ENCODE measurements at regions not wholly inside any gene's neighbourhood (a gene's known extent, or its start where the extent isn't known, plus 50 kb on each side); places are given as distances from the start of the nearest gene placed in this dataset.
"Not testable (repeated sequence)": the region's sequence is repeated elsewhere in the genome, so short reads cannot be mapped to it uniquely, and the experiment has no call there.

DNA sequence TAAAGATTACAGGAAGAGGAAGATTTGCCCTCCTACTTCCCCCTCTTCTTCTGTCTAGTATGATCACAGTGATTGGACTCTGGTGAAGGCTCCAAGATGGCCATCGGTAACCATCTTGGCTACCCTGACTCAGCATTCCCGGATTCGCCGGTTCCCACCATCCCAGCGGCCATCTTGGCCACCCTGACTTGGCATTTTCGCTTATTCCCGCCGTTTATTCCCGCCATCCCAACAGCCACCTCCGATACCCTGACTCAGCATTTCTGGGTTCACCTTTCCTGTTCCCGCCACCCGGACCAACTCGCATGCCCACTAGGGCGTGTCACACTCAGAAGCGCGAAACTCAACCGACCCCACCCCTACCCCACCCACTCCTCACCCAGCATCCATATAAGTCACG is 95.4 kb upstream of the GRIN2A start:
- no peak overlapping the region for H3K27ac Mint-ChIP-seq
- ChIA-PET POLR2A (no interaction called here), CTCF (no interaction called here)
- peaks cover 10% of the 10 kb centered on the region for H3K9me3 Mint-ChIP-seq
- ATAC-seq (no peak), DNase-seq (no peak)
- H3K36me3 Mint-ChIP-seq (ENCODE audit: low read depth), result no peaks in the 10 kb centered on the region
- peaks cover 12% of the 10 kb centered on the region for H3K4me1 Mint-ChIP-seq (ENCODE audit: low read depth)
- H3K4me3 Mint-ChIP-seq, result no peak overlapping the region
- TF ChIP-seq, protein P1, sequence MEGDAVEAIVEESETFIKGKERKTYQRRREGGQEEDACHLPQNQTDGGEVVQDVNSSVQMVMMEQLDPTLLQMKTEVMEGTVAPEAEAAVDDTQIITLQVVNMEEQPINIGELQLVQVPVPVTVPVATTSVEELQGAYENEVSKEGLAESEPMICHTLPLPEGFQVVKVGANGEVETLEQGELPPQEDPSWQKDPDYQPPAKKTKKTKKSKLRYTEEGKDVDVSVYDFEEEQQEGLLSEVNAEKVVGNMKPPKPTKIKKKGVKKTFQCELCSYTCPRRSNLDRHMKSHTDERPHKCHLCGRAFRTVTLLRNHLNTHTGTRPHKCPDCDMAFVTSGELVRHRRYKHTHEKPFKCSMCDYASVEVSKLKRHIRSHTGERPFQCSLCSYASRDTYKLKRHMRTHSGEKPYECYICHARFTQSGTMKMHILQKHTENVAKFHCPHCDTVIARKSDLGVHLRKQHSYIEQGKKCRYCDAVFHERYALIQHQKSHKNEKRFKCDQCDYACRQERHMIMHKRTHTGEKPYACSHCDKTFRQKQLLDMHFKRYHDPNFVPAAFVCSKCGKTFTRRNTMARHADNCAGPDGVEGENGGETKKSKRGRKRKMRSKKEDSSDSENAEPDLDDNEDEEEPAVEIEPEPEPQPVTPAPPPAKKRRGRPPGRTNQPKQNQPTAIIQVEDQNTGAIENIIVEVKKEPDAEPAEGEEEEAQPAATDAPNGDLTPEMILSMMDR (IDR thresholded peaks at IDR 0.05), result no peak
- H3K27me3 Mint-ChIP-seq, result no peaks in the 10 kb centered on the region
- intact Hi-C loops (cut with micrococcal nuclease), result no loop called here

DNA sequence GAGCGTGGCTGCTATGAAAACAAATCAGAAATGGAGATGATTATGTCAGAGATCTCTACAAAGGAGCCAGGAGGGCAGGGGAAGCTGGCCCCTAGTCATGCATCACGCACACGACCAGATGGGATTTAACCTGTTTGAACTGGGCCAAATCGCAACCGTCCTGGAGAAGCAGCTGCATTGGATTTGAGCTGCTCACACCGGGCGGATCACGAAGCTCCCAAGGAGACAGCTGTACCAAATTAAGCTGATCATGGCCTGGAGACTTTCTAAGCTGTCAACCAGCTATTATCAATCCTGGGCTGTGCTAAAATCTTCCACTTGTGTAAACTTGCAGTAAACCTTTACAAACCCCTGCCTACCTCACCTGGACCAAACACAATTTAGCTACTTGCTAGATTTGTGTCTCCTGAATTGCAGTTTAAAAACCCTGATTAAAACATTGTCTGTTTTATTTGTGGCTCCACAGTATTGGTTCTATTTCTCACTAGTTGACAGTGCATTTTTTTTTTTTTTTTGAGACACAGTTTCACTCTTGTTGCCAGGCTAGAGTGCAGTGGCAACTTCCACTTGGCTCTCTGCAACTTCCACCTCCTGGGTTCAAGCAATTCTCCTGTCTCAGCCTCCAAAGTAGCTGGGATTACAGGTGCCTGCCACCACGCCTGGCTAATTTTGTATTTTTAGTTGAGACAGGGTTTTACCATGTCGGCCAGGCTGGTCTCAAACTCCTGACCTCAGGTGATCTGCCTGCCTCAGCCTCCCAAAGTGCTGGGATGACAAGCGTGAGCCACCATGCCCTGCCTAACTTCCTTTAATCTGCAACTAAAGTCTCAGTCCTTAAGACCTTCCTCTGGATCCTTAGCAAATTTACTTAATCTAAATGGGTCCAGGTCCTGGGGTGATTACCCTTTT is 98.3 kb upstream of the GRIN2A start:
- Mint-ChIP-seq H3K4me3 (no peak overlapping the region), H3K36me3 (ENCODE audit: low read depth) (no peaks in the 10 kb centered on the region), H3K4me1 (ENCODE audit: low read depth) (peaks cover 7% of the 10 kb centered on the region), H3K27me3 (no peaks in the 10 kb centered on the region), H3K27ac (no peak overlapping the region), H3K9me3 (peaks cover 7% of the 10 kb centered on the region)
- no peak for ATAC-seq
- no peak for DNase-seq
- TF ChIP-seq, protein P1 (IDR thresholded peaks at IDR 0.05), result no peak
- ChIA-PET CTCF (no interaction called here), POLR2A (no interaction called here)
- intact Hi-C loops (cut with micrococcal nuclease), result no loop called here

DNA sequence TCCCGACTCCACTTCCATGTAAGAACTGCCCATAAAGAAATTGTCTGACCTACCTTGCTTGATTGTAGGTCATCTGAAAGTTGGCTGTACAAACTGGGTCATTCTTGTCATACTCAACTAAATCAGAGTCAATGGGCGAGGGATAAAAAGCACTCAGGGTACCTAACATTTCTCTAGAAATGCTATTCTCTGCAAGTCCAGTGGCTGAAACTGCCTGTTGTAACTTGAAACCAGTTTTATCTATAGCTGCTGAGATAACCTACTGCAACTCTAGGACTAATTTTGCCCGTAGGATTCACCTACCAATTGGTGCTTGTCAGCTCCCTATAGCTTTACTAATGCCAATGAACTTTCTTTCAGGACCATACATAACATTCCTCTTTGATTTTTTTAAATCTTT is 100.1 kb upstream of the GRIN2A start:
- Mint-ChIP-seq H3K4me3 (no peak overlapping the region), H3K27ac (no peak overlapping the region), H3K9me3 (peaks cover 7% of the 10 kb centered on the region), H3K36me3 (ENCODE audit: low read depth) (no peaks in the 10 kb centered on the region), H3K27me3 (no peaks in the 10 kb centered on the region), H3K4me1 (ENCODE audit: low read depth) (no peaks in the 10 kb centered on the region)
- POLR2A ChIA-PET, result no interaction called here
- CTCF ChIA-PET, result no interaction called here
- intact Hi-C loops (cut with micrococcal nuclease), result no loop called here
- DNase-seq (no peak), ATAC-seq (no peak)
- TF ChIP-seq, protein P1 (IDR thresholded peaks at IDR 0.05), result no peak

DNA sequence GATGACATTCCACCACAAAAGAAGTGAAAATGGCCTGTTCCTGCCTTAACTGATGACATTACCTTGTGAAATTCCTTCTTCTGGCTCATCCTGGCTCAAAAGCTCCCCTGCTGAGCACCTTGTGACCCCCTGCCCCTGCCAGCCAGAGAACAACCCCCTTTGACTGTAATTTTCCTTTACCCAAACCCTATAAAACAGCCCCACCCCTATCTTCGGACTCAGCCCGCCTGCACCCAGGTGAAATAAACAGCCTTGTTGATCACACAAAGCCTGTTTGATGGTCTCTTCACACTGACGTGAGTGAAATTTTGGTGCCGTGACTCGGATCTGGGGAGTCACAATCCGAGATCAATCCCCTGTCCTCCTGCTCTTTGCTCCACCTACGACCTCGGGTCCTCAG is 101.0 kb upstream of the GRIN2A start:
- H3K4me3 Mint-ChIP-seq; H3K9me3 Mint-ChIP-seq; DNase-seq; ATAC-seq; intact Hi-C loops (cut with micrococcal nuclease); CTCF ChIA-PET; H3K36me3 Mint-ChIP-seq (ENCODE audit: low read depth); H3K27me3 Mint-ChIP-seq; POLR2A ChIA-PET; H3K27ac Mint-ChIP-seq; H3K4me1 Mint-ChIP-seq (ENCODE audit: low read depth): not testable (repeated sequence)

DNA sequence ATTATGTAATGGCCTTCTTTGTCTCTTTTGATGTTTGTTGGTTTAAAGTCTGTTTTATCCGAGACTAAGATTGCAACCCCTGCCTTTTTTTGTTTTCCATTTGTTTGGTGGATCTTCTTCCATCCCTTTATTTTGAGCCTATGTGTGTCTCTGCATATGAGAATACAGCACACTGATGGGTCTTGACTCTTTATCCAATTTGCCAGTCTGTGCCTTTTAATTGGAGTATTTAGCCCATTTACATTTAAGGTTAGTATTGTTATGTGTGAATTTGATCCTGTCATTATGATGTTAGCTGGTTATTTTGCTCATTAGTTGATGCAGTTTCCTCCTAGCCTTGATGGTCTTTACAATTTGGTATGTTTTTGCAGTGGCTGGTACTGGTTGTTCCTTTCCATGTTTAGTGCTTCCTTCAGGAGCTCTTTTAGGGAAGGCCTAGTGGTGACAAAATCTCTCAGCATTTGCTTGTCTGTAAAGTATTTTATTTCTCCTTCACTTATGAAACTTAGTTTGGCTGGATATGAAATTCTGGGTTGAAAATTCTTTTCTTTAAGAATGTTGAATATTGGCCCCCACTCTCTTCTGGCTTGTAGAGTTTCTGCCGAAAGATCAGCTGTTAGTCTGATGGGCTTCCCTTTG is 95.3 kb upstream of the ATF7IP2 start:
- H3K4me1 Mint-ChIP-seq (ENCODE audit: low read depth); H3K4me3 Mint-ChIP-seq; CTCF ChIA-PET; H3K36me3 Mint-ChIP-seq (ENCODE audit: low read depth); H3K27me3 Mint-ChIP-seq; H3K27ac Mint-ChIP-seq; ATAC-seq; H3K9me3 Mint-ChIP-seq; DNase-seq; intact Hi-C loops (cut with micrococcal nuclease): not testable (repeated sequence)
- POLR2A ChIA-PET, result interaction anchor here (1.3 kb wide), 1 partner anchor 63 kb away, joined by 3 read pairs; no protein-coding TSS in a partner anchor

DNA sequence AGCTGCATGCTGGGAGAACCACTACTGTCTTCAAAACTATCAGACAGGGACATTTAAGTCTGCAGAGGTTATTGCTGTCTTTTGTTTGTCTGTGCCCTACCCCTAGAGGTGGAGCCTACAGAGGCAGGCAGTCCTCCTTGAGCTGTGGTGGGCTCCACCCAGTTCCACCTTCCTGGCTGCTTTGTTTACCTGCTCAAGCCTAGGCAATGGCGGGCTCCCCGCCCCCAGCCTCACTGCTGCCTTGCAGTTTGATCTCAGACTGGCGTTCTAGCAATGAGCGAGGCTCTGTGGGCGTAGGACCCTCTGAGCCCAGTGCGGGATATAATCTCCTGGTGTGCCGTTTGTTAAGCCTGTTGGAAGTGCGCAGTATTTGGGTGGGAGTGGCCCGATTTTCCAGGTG is 93.7 kb upstream of the ATF7IP2 start:
- H3K36me3 Mint-ChIP-seq (ENCODE audit: low read depth); H3K9me3 Mint-ChIP-seq; ATAC-seq; H3K27me3 Mint-ChIP-seq; DNase-seq; intact Hi-C loops (cut with micrococcal nuclease); H3K4me3 Mint-ChIP-seq; CTCF ChIA-PET; H3K27ac Mint-ChIP-seq; POLR2A ChIA-PET; H3K4me1 Mint-ChIP-seq (ENCODE audit: low read depth): not testable (repeated sequence)

DNA sequence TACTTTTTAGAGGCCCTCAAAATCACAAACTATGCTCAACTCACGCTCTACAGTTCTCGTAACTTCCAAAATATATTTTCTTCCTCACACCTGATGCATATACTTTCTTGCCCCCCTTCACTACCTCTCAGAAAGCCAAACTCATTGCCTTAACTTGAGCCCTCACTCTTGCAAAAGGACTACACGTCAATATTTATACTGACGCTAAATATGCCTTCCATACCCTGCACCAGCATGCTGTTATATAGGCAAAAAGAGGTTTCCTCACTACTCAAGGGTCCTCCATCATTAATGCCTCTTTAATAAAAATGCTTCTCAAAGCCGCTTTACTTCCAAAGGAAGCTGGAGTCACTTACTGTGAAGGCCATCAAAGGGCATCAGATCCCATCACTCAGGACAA is 92.9 kb upstream of the ATF7IP2 start:
- H3K27me3 Mint-ChIP-seq; H3K36me3 Mint-ChIP-seq (ENCODE audit: low read depth); DNase-seq; H3K4me3 Mint-ChIP-seq; POLR2A ChIA-PET; H3K4me1 Mint-ChIP-seq (ENCODE audit: low read depth); H3K27ac Mint-ChIP-seq; intact Hi-C loops (cut with micrococcal nuclease); H3K9me3 Mint-ChIP-seq; CTCF ChIA-PET; ATAC-seq: not testable (repeated sequence)

DNA sequence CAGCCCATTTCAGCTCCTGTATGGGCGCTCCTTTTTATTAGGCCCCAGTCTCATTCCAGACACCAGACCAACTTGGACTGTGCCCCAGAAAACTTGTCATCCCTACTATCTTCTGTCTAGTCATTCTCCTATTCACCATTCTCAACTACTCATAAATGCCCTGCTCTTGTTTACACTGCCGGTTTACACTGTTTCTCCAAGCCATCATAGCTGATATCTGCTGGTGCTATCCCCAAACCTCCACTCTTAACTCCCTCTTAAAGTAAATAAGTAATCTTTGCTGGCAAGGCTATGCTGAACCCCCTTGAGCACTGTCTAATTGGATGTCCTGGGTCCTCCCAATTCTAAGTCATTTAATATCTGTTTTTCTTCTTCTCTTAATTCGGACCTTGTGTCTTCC is 91.7 kb upstream of the ATF7IP2 start:
- DNase-seq; ATAC-seq; H3K27me3 Mint-ChIP-seq; CTCF ChIA-PET; H3K4me1 Mint-ChIP-seq (ENCODE audit: low read depth); H3K27ac Mint-ChIP-seq; H3K36me3 Mint-ChIP-seq (ENCODE audit: low read depth); intact Hi-C loops (cut with micrococcal nuclease); H3K4me3 Mint-ChIP-seq; H3K9me3 Mint-ChIP-seq: not testable (repeated sequence)
- POLR2A ChIA-PET, result interaction anchor here (0.7 kb wide), 1 partner anchor 1422 kb away, joined by 3 read pairs; no protein-coding TSS in a partner anchor
